CD4-positive, alpha-beta T cell treated with Interleukin-1 beta for 1 hour (primary cell): ENCODE measurements at regions not wholly inside any gene's neighbourhood (a gene's known extent, or its start where the extent isn't known, plus 50 kb on each side); places are given as distances from the start of the nearest gene placed in this dataset.
A peak's percentile ranks its signal among the peaks of the same experiment; 100 is the strongest.
"Not testable (repeated sequence)": the region's sequence is repeated elsewhere in the genome, so short reads cannot be mapped to it uniquely, and the experiment has no call there.

Source experiments
- DNase-seq, 2 donors: peaks; one replicate each; pipeline ENCODE4 v3.0.0-alpha.2; 2020 to 2022

- DNase-seq: no peak
These were observed 509.3 kb upstream of the MAN1A1 start for GRCh38 chr6:119858901-119859300.

- DNase-seq: peak in 1 of 2 donors; percentile 15
These were observed 506.6 kb upstream of the MAN1A1 start for GRCh38 chr6:119856136-119856535.

GRCh38 chr6:119848696-119849095, 499.1 kb upstream of the MAN1A1 start:
- no peak for DNase-seq

GRCh38 chr6:119845161-119845560, 495.6 kb upstream of the MAN1A1 start:
- DNase-seq: no peak

- no peak for DNase-seq
These were observed 494.8 kb upstream of the MAN1A1 start for GRCh38 chr6:119844387-119844786.

- no peak for DNase-seq
These were observed 492.6 kb upstream of the MAN1A1 start for GRCh38 chr6:119842191-119842590.

- DNase-seq: no peak
These were observed 488.5 kb upstream of the MAN1A1 start for GRCh38 chr6:119838043-119838442.

GRCh38 chr6:119834418-119834817, 484.9 kb upstream of the MAN1A1 start:
- DNase-seq: no peak

- DNase-seq: no peak
These were observed 482.9 kb upstream of the MAN1A1 start for GRCh38 chr6:119832411-119832810.

GRCh38 chr6:119830494-119831295, 481.1 kb upstream of the MAN1A1 start:
- no peak for DNase-seq

GRCh38 chr6:119830069-119830468, 480.5 kb upstream of the MAN1A1 start:
- no peak for DNase-seq

GRCh38 chr6:119829499-119829898, 479.9 kb upstream of the MAN1A1 start:
- not testable (repeated sequence) for DNase-seq

- no peak for DNase-seq
These were observed 479.4 kb upstream of the MAN1A1 start for GRCh38 chr6:119829006-119829405.

GRCh38 chr6:119821380-119821779, 471.8 kb upstream of the MAN1A1 start:
- DNase-seq: no peak

- no peak for DNase-seq
These were observed 469.3 kb upstream of the MAN1A1 start for GRCh38 chr6:119818876-119819275.

- DNase-seq: no peak
These were observed 465.2 kb upstream of the MAN1A1 start for GRCh38 chr6:119814609-119815400.

- no peak for DNase-seq
These were observed 452.9 kb upstream of the MAN1A1 start for GRCh38 chr6:119802464-119802863.

GRCh38 chr6:119801056-119801455, 451.5 kb upstream of the MAN1A1 start:
- DNase-seq: no peak

- DNase-seq: no peak
These were observed 451.0 kb upstream of the MAN1A1 start for GRCh38 chr6:119800526-119800925.

- no peak for DNase-seq
These were observed 450.3 kb upstream of the MAN1A1 start for GRCh38 chr6:119799596-119800509.

GRCh38 chr6:119791736-119792135, 442.2 kb upstream of the MAN1A1 start:
- no peak for DNase-seq

- DNase-seq: no peak
These were observed 431.8 kb upstream of the MAN1A1 start for GRCh38 chr6:119781365-119781764.

GRCh38 chr6:119768201-119768600, 418.6 kb upstream of the MAN1A1 start:
- no peak for DNase-seq
